HS-27A (cell line): ENCODE measurements at regions not wholly inside any gene's neighbourhood (a gene's known extent, or its start where the extent isn't known, plus 50 kb on each side); places are given as distances from the start of the nearest gene placed in this dataset.

Experiments used
- DNase-seq: peaks from one replicate; pipeline ENCODE4 v3.0.0-alpha.2; 2012; ENCODE audit warnings: low read depth, missing footprints

DNA sequence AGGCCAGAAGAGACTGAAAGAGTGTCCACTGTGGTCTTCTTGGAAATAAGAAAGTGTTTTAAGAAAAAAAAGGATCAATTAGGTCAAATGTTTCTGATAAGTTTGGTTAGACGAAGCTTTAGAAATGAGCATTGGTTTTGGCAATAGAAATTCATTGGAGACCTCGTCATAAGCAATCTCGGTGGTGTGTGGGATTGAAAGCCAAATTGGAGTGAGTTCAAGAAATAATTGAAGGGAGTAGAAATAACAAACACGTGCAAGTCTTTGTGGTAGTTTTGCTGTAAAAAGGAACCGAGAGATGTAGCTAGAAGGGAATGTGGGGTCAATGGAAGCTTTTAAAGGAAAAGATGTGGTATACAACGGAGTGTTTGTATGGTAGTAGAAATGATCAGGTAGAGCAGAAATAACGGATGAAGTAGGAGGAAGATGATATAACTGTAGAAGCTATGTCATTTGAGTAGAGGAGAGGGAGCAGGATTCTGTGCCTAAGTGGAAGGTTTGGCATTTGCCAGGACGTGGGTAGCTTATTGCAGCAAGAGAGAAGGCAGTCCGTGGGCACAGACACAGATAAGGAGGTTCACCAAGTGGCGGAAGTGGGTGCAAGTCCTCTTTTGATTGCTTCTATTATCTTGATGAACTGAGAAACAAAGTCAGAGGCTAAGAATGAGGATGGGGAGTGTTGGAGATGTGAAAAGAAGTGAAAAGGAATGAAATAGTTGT, 146.2 kb downstream of the DACT1 start:
- no peak for DNase-seq

DNA sequence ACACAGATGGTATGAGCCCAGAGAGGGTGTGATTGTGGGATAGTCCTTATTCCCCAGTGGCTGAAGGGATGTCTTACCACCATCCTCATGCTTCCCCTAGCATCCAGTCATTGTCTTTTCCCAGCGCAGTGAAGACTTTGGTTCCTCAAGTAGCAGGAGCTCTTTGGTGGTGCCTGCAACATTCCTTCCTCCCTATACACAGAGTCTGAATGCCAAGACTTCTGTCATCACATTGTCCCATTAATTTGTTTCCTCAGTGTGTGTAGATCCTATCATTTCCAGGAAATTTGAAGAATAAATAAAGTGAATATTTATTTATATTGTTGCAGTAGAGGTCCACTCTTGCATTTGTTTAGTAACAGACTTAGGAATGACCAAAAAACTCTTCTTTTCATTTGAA, 147.2 kb downstream of the DACT1 start:
- no peak for DNase-seq

DNA sequence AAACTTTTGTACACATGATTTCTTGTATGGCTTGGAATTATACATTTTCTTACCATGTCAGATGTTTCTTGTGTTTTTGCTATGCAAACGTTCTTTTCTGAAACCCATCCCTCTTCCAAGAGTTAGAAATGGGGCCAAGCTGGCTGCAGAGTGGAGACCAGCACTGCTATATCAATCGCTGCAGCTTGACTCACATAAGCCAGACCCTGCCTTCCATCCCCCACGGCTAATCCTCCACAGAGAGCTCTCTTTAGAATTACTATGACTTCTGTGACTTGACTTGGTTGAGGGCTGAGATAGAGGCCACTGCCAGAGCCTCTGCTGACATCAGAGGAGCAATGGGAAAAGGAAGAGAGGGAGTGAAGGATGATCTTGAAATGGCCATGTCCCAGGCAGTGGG, 147.9 kb downstream of the DACT1 start:
- no peak for DNase-seq

DNA sequence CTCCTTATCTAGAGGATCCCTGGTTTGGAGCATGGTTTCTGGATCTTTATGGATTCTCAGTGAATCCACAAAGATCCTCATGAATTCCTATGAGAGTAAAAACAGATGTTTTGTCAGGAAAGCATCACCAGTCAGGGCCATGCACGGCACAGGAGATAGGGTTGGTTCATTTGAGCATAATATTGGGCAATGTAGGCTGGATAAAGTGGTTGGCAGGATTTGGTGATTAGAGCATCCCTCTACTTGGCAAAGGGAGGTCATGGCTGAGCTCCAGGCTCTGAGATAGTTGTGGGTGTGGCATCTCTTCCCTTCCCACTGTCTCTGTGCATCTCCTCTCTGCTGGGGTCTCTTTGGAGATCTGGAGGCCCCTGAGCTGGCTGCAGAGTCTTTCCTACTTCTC, 149.8 kb downstream of the DACT1 start:
- no peak for DNase-seq

DNA sequence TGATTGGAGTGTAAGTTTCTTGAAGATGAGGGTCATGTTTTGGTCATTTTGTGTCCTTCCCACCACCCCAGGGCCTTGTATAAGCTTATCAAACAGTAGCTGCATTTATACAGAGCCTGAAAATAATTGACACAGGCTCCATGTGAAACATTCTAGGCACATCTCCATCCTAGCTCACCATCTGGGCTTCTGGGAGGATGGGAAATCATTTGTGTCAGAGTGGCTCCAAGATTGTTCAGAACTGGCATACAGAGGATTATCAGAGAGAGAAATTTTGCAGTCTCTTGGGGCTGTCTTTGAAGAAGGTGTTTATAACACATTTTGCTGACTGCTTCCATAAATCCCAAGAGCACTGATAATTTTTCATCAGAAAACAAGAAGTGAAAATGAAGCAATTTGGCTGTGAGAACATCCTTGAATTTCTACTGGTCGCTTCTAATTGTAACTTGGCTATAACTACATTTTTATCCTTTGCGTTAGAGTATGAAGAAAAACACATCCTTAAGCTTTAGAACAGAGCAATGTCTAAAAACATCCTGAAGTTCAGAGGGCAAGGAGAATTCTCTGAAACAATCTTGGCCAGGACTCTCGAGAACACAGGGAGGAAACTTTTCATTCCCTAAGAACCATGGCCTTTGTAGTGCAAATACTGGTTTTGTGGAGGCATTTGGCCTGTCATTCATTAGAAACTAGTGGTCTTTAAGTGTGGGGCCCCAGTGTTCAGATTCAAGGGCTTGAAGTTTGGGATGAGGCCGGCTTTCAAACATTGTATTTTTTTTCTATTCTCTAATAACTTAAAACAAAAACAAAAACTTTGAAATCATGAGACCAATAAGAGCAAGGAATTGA, 151.1 kb downstream of the DACT1 start:
- DNase-seq = no peak

DNA sequence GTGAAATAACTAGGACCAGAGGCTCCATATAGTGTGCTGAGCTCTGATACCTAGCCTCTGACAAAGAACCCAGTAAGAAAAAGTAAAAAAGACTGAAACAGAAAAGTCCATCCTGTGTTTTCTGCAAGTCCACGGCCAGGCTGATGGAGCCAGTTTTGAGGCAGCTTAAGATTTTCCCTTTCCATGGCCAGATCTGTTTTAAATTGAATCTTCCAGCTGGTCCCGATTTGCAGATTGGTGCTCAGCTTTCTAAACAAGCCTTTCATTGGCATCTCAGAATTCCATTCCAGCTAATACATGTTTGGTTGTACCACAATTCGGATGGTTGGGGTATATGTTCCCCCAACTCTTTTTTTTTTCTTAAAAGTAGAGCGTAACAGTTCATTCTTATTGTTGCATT, 152.0 kb downstream of the DACT1 start:
- DNase-seq = no peak

DNA sequence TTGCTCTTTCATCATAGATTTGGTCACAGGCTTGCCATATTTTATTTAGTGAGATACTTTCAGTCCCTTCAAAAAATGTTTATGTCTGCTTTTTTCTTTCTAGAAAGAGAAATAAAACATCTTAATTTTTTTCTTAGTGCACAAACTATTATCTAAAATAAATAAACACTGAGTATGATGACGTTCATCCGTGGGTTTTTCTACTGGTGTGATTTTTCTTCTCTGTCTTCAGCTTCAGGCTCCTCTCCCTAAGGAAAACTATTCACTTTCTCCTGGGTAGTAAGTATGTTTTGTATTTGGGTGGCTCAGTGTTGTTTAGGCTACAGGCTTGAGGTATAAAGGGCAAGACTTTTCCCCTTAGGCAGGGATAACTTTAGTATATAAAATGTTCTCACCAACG, 154.7 kb downstream of the DACT1 start:
- DNase-seq = no peak

DNA sequence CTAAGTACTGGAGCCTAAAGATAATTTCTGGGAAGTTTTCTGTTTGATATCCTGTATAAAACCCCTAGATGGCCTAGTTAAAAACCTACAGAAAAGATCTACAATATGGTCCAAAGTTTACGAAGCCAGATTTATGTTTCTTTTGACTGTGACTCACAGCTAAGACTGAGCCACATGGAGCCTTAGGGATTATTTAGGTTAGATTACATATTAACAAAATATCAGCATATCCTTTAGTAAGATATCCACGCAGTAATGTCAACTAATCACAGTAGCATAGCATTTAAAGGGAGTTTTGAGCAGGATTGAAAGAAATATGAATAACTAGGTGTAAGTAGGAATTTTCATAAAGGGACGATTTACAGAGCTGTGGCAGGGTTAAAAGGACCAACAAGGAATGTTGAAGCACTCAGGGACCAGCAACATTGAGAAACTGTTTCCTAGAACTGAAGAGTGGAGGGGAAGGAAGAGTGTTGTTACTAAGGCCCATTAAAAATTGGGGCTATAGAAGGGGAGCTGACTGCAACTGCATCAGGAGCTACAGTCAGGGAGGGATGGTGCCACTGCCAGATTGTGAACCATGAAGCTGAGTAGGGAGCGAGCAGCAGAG, 155.5 kb downstream of the DACT1 start:
- no peak for DNase-seq

DNA sequence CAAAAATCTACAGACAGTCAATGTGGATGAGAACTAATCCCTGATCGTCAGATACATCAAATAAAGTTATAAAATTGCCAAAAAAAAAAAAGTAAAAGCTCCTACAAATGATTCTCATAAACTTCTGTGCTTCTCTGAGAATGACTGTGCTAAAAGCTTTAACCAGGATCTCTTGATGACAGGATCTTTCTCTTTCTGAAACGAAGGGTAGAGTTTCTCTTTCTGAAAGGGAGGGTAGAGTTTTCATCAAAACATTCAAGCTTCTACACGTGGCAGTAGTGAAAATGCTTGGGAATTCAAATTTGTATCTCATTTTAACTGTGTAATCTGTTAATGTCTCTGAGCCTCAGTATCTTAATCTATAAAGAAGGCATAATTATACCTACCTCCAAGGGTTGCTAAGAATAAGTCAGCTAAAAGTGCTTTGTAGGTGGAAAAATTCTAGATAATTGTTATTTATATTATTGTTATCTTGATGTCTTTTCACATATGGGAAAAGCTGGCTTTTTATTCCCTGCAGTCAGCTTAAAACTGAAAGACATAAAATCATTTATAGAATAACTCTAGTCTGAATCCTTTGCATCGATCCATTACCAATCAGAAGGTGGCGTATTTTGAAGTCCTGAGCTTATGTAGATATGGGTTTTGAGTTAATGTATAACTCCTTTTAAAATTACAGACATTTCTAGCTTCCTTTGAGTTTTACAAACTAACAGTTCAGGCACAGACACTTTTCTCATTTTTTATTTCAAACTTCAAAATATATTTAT, 157.4 kb downstream of the DACT1 start:
- DNase-seq = no peak

DNA sequence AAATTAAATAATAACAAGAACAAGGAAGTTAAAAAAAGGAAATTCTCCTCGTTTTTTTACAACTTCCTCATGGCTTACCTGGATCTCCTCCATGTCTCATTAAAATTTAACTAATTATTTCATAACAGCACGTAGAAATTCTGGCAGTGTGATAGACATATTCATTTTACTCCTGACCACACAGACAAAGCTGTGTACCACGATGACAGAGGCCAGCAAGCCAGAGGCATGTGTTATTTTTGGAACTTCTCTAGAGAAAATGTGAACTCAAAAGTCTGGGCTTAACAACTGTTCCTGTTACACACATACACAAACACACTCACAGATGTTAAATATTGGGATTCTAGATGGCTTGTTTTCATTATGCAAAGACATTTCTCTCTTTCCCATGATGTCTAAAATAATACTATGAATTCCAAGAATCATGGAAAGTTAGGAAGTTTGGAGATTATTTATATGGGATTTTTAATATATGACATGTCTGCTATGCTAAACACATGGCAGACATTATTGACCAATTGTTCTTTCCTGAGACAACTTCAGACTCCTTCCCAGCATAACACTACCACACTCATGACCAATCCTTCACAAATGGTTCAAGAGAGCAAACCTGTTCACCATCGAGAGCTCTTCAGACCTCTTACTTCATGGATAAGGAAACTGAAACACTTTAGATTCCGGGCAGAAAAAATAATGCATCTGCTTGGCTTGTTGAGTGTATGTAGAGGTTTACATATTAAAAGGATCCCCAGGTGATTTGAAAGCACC, 158.7 kb downstream of the DACT1 start:
- DNase-seq = no peak

DNA sequence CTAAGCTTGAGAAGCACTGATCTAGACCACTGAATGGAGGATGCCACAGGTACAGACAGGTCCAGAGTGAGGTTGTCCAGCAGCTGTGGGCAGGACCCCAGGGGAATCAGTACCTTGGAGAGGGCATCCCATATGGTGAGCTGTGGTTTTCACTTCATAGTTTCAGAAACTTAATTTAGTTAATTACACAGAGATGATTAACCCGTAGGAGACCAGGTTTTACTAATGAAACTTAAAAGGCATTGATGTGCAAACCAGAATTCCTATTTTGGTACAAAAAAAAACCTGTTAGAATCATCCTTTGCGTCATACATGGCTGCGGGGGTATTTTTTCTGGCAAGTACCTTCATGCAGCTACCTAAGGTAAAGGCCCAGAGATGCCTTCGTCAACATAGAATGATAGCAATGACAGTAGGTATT, 159.3 kb downstream of the DACT1 start:
- no peak for DNase-seq

DNA sequence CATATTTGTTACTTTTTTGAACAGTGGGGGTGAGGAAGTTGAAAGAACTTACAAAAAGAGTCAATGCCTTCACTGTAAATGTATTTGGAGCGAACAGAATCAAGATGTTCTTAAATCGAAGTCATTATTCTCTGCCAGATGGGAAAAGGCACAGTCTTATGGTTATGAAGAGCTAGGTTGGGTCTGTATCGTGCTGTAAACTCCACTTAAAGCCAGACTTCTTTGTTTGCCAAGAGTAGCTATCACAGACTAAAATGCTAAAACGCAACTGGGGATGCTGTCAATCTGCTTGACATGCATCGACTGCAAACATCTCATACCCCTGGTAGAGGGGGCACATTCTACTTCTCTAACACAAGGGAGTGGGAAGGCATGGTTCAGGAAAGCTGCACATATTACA, 160.4 kb downstream of the DACT1 start:
- no peak for DNase-seq

DNA sequence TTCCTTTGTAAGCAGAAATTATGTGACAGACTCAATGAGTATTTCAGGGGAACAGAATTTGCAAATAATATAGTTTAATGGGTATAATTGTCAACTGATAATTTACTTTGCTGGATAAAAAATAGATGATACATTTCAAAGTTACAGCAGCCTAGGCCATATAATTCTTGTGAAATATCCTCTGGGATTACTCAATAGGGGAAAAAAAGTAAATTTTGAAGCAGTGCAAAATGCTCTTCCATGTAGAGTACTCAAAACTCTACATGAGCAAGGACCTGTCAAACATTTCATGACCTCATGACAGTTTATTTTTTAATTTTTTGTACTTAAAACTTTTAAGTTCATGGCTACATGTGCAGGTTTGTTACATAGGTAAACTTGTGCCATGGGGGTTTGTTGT, 163.3 kb downstream of the DACT1 start:
- no peak for DNase-seq

DNA sequence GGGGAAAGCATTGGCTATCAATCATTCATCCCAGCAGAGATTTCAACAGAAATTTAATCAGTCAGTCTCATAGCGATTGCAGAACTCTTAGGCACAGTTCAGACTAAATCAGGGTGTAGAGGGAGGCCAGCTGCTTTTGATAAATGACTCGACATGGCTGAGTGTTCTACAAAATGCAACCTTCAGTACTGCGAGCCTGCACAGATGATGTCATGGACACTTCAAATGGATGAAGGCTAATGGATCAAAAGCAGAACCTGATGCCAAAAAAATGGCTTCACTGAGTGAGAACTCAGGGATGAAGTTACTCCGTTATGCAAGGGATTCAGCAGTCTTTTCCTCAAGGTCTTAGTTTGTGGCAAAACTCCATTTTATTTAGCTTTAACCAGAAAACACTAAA, 167.3 kb downstream of the DACT1 start:
- no peak for DNase-seq

DNA sequence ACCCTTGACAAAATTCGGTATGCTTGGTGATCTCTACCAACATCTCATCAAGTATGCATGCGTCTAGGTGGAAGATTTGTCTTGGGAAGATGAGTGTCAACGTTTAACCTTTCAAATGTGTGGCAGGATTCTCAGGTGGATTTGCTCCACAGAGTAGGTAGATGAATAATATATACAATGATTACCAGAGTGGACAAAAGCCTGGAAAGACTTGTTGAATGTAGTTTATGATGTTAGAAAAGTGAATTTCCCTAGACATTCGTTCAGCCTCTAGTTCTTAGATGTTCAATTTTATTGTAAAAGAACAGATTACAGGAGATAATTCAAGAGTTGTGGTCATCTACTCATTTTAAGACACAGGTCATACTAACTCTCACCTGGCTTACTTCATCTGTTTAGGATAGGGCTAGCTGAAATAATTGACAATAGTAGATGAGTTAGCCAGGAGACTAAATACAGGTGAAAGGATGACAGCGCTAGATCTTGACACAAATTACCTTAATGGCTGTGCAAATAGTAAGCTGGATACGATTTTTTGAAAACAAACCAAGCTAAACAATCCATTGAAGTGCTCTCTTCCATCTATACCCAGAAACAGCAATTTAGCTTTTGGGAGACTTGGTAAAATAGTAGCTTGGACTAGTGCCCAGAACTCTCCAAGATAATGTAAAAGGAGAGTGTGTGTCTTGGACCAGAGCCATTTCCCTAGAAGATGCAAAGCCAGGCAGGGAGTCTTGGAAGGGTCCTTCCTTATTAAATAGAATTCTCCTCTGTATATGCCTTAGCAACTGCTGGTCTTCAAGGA, 168.0 kb downstream of the DACT1 start:
- DNase-seq = peak; percentile 29

DNA sequence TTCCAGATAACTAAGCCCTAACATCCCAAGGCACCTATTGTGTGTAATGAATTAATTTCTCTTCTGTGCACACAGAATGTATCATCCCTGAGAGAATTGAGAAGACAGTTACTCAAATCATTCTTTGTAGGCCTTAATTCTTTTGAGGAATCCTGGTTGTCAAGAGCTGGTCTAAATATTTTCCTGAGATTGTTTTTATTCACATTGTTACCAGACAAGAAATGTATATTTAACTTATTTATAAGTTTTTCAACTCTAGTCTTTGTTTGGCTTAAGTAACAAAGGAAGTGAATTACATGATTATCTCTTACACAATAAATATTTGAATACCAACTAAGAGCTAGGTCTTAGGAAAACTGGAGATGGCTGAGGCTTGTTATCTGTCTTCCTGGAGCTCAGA, 169.4 kb downstream of the DACT1 start:
- no peak for DNase-seq

DNA sequence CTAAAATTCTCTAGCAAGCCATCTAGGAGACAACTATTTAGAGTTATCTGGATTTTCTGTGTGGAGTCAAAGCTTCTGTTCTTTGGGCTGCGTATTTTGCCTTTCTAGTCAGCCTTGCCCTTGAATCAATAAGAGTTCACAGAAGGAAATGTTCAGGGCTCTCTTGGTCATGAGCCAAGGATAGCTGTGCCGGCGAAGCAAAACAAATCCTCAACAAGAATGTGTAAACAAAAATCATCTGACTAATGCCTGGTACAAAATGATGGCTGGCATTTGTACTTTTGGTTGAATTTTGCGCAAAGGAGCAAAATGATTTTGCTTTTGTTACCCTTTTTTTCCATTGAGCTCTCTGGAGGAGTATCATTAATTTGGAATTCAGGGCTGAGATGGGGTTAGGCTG, 171.1 kb downstream of the DACT1 start:
- DNase-seq = no peak

DNA sequence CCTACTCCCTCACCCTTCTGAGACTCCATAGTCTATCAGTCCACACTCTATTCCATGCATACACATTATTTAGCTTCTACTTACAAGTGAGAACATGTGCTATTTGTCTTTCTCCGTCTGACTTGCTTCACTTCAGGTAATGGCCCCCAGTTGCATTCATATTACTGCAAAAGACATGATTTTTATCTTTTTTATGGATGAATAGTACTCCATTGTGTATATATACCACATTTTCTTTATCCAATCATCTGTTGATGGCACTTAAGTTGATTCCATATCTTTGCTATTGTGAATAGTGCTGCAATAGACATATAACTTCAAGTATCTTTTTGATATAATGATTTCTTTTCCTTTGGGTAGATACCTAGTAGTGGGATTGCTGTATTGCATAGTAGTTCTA, 171.8 kb downstream of the DACT1 start:
- DNase-seq = no peak

DNA sequence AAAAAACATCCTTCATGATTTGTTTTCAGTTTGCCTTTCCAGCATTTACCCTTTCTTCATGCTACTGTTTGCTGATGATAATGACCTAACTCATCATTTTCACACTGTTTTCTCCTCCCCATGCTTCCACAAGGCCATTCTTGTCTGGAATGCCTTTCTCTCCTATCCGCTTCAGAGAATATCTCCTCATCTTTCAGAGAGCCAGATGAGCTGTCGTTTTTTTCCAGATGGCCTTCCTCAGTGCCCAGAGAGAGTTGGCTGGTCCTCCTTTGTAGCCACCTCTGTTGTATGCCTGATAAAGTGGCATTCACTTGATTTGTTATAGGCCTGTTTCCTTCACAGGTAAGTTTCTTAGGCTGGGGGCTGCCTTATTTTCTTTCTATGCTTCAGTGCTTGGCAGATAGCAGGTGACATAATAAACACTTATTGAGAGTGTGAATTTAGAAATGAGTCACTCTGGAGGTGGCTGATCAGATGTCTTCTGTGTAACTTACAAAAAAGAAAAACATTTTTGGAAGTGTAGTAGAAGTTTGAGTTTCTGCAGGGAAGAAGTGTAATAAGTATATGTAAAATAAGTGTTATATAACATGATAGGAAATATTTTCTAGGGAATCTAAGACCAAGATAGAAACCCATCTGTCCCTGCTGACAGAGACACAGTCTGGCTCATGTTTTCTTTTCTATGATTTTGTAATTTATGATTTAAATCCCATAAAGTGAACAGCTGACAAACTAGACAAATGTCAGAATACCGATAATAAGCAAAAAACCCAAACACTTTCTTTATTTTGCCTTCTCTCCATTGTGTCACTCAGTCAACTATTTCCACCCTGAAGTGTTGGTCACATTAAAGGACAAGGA, 174.5 kb downstream of the DACT1 start:
- DNase-seq = no peak

DNA sequence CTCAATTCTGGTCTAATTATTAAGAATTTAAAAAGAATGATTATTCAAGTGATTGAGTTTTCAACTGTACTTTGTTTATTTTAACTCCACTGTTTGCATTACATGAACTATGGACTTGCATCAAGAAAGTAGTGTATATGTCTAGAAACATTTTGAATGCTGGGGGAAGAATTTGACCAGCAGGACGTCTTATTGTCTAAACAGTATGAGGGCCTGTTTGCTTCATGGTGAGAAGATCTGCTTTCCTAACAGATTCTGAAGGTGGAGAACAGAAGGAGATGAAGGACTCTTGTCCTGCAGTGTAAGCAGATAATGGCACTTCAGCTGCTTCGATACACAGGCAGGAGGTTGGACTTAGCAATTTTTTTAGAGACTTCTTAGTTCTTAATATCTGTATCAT, 176.0 kb downstream of the DACT1 start:
- DNase-seq = no peak
